Mammary epithelial cell (primary cell): ENCODE measurements at regions not wholly inside any gene's neighbourhood (a gene's known extent, or its start where the extent isn't known, plus 50 kb on each side); places are given as distances from the start of the nearest gene placed in this dataset.

Source experiments
- CTCF ChIP-seq, 2 donors: IDR thresholded peaks in 1 of 2; conservative IDR thresholded peaks in 1 of 2; 2 replicates each; pipeline ENCODE4 v1.5.1; 2011 to 2012; ENCODE audit warnings: inconsistent platforms in 2 of 2, low read length in 2 of 2, mild to moderate bottlenecking in 2 of 2, control low read depth in 1 of 2, low read depth in 1 of 2; ENCODE audit not compliant: insufficient read depth in 1 of 2; ENCODE audit errors: extremely low read depth in 1 of 2
- EZH2 ChIP-seq: IDR thresholded peaks from 2 replicates; pipeline ENCODE4 v1.6.1; 2012; ENCODE audit warnings: low read length, inconsistent platforms, borderline replicate concordance

GRCh38 chr7:118306771-118307170 lies 82.3 kb downstream of the ANKRD7 start:
- TF ChIP-seq CTCF (conservative IDR thresholded peaks at IDR 0.05 in 1 of 2, IDR thresholded peaks at IDR 0.05 in 1 of 2; ENCODE audit: extremely low read depth in 1 of 2, insufficient read depth in 1 of 2, low read depth in 1 of 2, low read length in 2 of 2) = no peak
- no peak for TF ChIP-seq EZH2
